GM18519 (cell line): ENCODE measurements at regions not wholly inside any gene's neighbourhood (a gene's known extent, or its start where the extent isn't known, plus 50 kb on each side); places are given as distances from the start of the nearest gene placed in this dataset.
"Not testable (repeated sequence)": the region's sequence is repeated elsewhere in the genome, so short reads cannot be mapped to it uniquely, and the experiment has no call there.

Experiments used
- ATAC-seq: cut with Tn5 transposase; IDR thresholded peaks from one replicate; pipeline ENCODE4 v1.9.1; 2021; ENCODE audit warnings: mild to moderate bottlenecking, moderate library complexity; ENCODE audit not compliant: unreplicated experiment, low FRiP score

GRCh38 chrX:111041018-111041462 is 55.0 kb upstream of the PAK3 start:
- ATAC-seq: no peak

GRCh38 chrX:111040377-111041017 is 55.5 kb upstream of the PAK3 start:
- ATAC-seq: no peak

- no peak for ATAC-seq
These were observed 56.4 kb upstream of the PAK3 start for GRCh38 chrX:111039606-111040005.

- ATAC-seq: no peak
These were observed 60.0 kb upstream of the PAK3 start for GRCh38 chrX:111035991-111036390.

GRCh38 chrX:111035256-111035655 is 60.7 kb upstream of the PAK3 start:
- no peak for ATAC-seq

- ATAC-seq: not testable (repeated sequence)
These were observed 73.0 kb upstream of the PAK3 start for GRCh38 chrX:111022998-111023397.

- ATAC-seq: no peak
These were observed 75.7 kb upstream of the PAK3 start for GRCh38 chrX:111020283-111020682.

GRCh38 chrX:111013778-111014455 is 82.1 kb upstream of the PAK3 start:
- ATAC-seq: no peak

GRCh38 chrX:111010111-111010510 is 85.9 kb upstream of the PAK3 start:
- ATAC-seq: no peak

GRCh38 chrX:111009256-111009655 is 86.7 kb upstream of the PAK3 start:
- ATAC-seq: no peak

- ATAC-seq: no peak
These were observed 87.9 kb upstream of the PAK3 start for GRCh38 chrX:111008126-111008525.

GRCh38 chrX:111007238-111007637 is 88.8 kb upstream of the PAK3 start:
- ATAC-seq: no peak

GRCh38 chrX:111006116-111006515 is 89.9 kb upstream of the PAK3 start:
- no peak for ATAC-seq

- no peak for ATAC-seq
These were observed 90.8 kb upstream of the PAK3 start for GRCh38 chrX:111005166-111005565.

- no peak for ATAC-seq
These were observed 92.9 kb upstream of the PAK3 start for GRCh38 chrX:111003118-111003517.

- ATAC-seq: no peak
These were observed 103.4 kb upstream of the PAK3 start for GRCh38 chrX:110992611-110993010.

- no peak for ATAC-seq
These were observed 106.1 kb upstream of the PAK3 start for GRCh38 chrX:110989869-110990268.

- ATAC-seq: no peak
These were observed 106.5 kb upstream of the PAK3 start for GRCh38 chrX:110989447-110989846.

GRCh38 chrX:110987292-110987691 is 108.7 kb upstream of the PAK3 start:
- ATAC-seq: no peak

- no peak for ATAC-seq
These were observed 110.5 kb upstream of the PAK3 start for GRCh38 chrX:110985470-110985869.

- ATAC-seq: no peak
These were observed 113.0 kb upstream of the PAK3 start for GRCh38 chrX:110983024-110983423.

- ATAC-seq: no peak
These were observed 129.2 kb upstream of the PAK3 start for GRCh38 chrX:110966839-110967238.
